Right atrium auricular region (tissue), 2 donors: ENCODE measurements at regions not wholly inside any gene's neighbourhood (a gene's known extent, or its start where the extent isn't known, plus 50 kb on each side); places are given as distances from the start of the nearest gene placed in this dataset.
A peak's percentile ranks its signal among the peaks of the same experiment; 100 is the strongest.

Experiments
- DNase-seq: peaks from one replicate; pipeline ENCODE4 v3.0.0-alpha.2; 2019; ENCODE audit warnings: low spot score
- H3K27ac ChIP-seq, 2 donors: fragments of 200-600 bp; sonication (generic); 1 replicate in 1 of 2; 2 replicates in 1 of 2; pipeline ENCODE4 v1.5.1; 2016 to 2019
- H3K27me3 ChIP-seq, 2 donors: fragments of 200-600 bp; sonication (generic); one replicate each; pipeline versions ENCODE4 v1.5.1 to v1.6.0; 2017 to 2019
- H3K36me3 ChIP-seq: fragments of 200-600 bp; sonication (generic); one replicate; pipeline ENCODE4 v1.5.1; 2016
- H3K4me1 ChIP-seq, 2 donors: fragments of 200-600 bp; sonication (generic); one replicate each; pipeline versions ENCODE4 v1.5.1 to v1.6.0; 2017 to 2019
- H3K4me3 ChIP-seq, 2 donors: fragments of 200-600 bp; sonication (generic); 1 replicate in 1 of 2; 2 replicates in 1 of 2; pipeline ENCODE4 v1.5.1; 2017 to 2019; ENCODE audit warnings: mild to moderate bottlenecking in 1 of 2, moderate library complexity in 1 of 2
- H3K9me3 ChIP-seq, 2 donors: fragments of 200-600 bp; sonication (generic); one replicate each; pipeline ENCODE4 v1.5.1; 2019
- CTCF ChIP-seq, 2 donors: fragments of 200-600 bp; sonication (generic); IDR thresholded peaks; one replicate each; pipeline ENCODE4 v1.5.1; 2019; ENCODE audit warnings: antibody characterized with exemption in 2 of 2

- DNase-seq: no peak
- Histone ChIP-seq H3K27ac (peak overlapping the region; percentile 39 to 48), H3K4me1 (peaks cover 0 to 19% of the 10 kb centered on the region in 2 donors), H3K36me3 (no peaks in the 10 kb centered on the region), H3K27me3 (no peaks in the 10 kb centered on the region), H3K9me3 (peaks cover 0 to 6% of the 10 kb centered on the region in 2 donors), H3K4me3 (no peak overlapping the region)
- TF ChIP-seq CTCF (IDR thresholded peaks at IDR 0.05): no peak
Measured at GRCh38 chr21:17900990-17901385, 81.8 kb upstream of the C21orf91 start.

GRCh38 chr21:17900281-17900989 is 81.3 kb upstream of the C21orf91 start:
- H3K4me1 ChIP-seq: peaks cover 0 to 19% of the 10 kb centered on the region in 2 donors
- H3K9me3 ChIP-seq: peaks cover 0 to 6% of the 10 kb centered on the region in 2 donors
- TF ChIP-seq CTCF (IDR thresholded peaks at IDR 0.05): peak in 1 of 2 donors; percentile 17
- H3K36me3 ChIP-seq: no peaks in the 10 kb centered on the region
- H3K27me3 ChIP-seq: no peaks in the 10 kb centered on the region
- no peak for DNase-seq
- H3K4me3 ChIP-seq: no peak overlapping the region
- peak overlapping the region; percentile 39 to 48 for H3K27ac ChIP-seq

- Histone ChIP-seq H3K27ac (no peak overlapping the region), H3K9me3 (no peaks in the 10 kb centered on the region), H3K4me3 (no peak overlapping the region), H3K4me1 (no peaks in the 10 kb centered on the region), H3K36me3 (no peaks in the 10 kb centered on the region), H3K27me3 (no peaks in the 10 kb centered on the region)
- DNase-seq: no peak
- TF ChIP-seq CTCF (IDR thresholded peaks at IDR 0.05): no peak
Measured at GRCh38 chr21:17889171-17889570, 70.0 kb upstream of the C21orf91 start.

GRCh38 chr21:17869115-17869514 is 50.0 kb upstream of the C21orf91 start:
- H3K27ac ChIP-seq: no peak overlapping the region
- no peak overlapping the region for H3K4me3 ChIP-seq
- no peaks in the 10 kb centered on the region for H3K27me3 ChIP-seq
- H3K36me3 ChIP-seq: no peaks in the 10 kb centered on the region
- H3K4me1 ChIP-seq: no peaks in the 10 kb centered on the region
- no peaks in the 10 kb centered on the region for H3K9me3 ChIP-seq
- DNase-seq: no peak
- no peak for TF ChIP-seq CTCF (IDR thresholded peaks at IDR 0.05)
